Hematopoietic multipotent progenitor cell treated with erythropoietin and hydrocortisone succinate and interleukin-3 and kit ligand, for 17 days (in vitro differentiated cells): ENCODE measurements at regions not wholly inside any gene's neighbourhood (a gene's known extent, or its start where the extent isn't known, plus 50 kb on each side); places are given as distances from the start of the nearest gene placed in this dataset.

Experiments used
- DNase-seq: peaks from one replicate; pipeline ENCODE4 v3.0.0-alpha.2; 2015; ENCODE audit warnings: low spot score

DNA sequence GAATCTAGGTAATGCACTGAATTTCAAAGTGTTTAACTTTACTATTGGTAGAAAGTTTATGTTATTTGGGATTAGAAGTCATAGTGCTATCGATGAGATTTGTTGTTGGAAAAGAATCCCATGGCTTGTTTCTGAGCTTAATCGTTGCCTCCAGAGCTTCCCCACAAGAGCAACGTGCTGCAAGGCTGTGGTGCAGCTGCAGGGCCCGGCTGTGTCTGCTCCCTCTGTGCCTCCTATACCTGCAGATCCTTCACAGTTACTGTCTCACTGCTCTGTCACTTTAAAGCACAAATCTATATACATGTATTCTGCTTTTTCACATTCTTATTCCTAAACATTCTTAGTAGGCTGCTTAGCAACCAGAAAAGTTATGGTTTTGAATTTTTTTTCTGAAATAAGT is 826.6 kb upstream of the COBL start:
- no peak for DNase-seq

GRCh38 chr7:52140851-52141250 is 824.2 kb upstream of the COBL start:
- DNase-seq: no peak

- DNase-seq: no peak
Observed at GRCh38 chr7:52135403-52135802, 818.8 kb upstream of the COBL start.

DNA sequence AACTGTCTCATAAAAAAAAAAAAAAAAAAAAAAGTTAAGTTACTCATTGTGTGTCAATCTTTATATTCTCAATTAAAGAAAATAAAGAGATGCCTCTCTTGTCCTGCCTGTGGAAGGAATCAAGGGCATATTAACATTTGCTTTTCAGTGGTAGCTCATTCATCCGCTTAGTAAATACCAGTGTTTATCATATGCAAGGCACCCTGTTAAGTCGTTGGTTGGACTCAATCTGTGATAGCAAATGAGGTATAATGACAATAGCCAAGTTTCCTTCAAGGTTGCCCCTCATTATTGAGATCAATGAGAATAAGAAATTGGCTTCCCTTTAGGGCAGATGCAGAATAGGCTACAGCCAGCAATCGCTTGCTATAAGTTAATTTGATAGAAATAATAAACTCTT is 812.7 kb upstream of the COBL start:
- DNase-seq: no peak

DNA sequence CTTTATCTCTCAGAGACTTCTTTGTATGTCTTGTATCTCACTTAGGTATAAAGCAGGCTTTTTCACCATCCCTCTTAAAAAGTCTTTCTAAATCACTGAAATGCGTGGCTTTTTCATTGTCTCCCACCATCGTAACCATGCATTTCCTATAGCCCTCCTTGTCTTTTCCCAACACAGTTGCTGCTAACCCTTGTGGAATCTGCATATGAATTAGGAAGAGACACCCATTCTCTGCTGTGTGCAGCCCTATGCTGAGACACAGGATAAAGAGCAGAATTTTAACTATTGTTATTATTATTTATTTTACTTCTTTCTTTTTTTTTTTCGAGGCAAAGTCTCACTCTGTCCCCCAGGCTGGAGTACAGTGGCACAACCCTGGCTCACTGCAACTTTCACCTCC is 804.3 kb upstream of the COBL start:
- DNase-seq: no peak

DNA sequence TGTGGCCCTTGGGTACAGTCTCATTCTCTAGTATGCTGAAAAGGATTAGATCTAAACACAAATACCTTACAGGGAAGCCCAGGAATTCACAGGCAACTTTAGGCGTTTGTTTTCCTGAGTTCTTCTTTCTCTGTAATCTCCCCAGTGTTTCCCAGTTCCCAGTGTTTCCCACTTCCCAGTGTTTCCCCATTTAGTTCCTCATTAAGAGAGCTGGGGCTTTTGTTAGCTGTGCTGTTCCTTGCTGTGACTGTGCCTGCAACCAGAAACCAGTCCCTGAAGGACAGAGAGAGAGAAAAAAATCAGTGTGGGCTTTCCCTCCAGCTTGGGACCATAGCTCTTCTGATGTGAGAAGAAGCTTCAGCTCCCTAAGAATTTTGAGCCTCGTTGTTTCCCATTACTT is 802.9 kb upstream of the COBL start:
- no peak for DNase-seq

- no peak for DNase-seq
Observed at GRCh38 chr7:52114509-52114908, 797.9 kb upstream of the COBL start.

- no peak for DNase-seq
Observed at GRCh38 chr7:52114056-52114455, 797.4 kb upstream of the COBL start.

- no peak for DNase-seq
Observed at GRCh38 chr7:52107355-52107754, 790.7 kb upstream of the COBL start.

DNA sequence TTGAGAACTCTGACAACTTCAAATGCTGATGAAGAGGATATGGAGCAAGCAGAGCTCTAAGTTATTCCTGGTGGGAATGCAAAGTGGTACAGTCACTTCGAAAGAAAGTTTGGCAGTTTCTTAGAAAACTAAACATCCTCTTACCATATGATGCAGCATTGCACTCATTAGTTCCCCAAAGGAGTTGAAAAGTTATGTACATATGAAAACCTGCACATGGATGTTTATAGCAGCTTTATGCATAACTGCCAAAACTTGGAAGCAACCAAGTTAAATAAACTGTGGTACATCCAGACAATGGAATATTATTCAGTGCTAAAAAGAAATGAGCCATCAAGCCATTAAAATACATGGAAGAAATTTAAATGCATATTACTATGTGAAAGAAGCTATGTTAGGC is 779.3 kb upstream of the COBL start:
- no peak for DNase-seq

DNA sequence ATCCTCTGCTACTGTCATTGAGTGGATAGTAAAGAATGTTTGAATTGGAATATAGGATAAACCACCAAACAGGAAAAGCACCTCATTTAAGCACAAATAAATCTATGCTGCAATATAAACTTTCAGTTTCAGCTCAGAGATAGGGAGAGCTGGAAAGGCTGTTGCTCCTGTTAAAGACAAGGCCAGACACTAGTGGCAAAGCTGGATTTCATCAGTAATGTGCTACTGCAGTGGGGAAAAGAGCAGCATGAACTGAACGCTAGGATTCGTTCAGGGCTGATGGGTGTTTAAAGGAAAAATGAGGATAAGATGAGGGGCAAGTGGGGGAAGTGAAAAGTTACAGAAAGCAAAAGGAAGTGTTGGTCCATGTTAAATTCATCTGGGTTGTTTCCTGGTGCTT is 775.4 kb upstream of the COBL start:
- DNase-seq: no peak

DNA sequence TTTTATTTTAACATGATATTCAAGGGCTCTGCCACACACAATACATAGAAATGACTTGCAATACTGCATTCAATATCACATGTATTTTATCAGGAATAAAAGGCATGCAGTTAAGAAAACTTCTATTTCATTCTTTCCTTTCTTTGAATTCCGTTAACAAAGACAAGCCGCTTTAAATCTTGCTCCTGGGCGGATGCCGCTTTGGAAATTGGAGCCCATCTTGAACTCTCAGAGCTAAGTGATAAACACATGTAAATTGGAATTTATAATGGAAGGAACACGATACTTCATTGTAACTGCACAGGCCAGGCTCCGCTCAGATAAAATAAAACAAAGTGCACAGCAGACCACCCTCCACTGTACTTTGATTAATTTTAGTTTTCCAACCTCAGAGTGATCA is 774.5 kb upstream of the COBL start:
- DNase-seq: no peak

GRCh38 chr7:52088008-52088901 is 771.6 kb upstream of the COBL start:
- no peak for DNase-seq

- no peak for DNase-seq
Observed at GRCh38 chr7:52085610-52086009, 769.0 kb upstream of the COBL start.

GRCh38 chr7:52080493-52080892 is 763.9 kb upstream of the COBL start:
- DNase-seq: no peak

DNA sequence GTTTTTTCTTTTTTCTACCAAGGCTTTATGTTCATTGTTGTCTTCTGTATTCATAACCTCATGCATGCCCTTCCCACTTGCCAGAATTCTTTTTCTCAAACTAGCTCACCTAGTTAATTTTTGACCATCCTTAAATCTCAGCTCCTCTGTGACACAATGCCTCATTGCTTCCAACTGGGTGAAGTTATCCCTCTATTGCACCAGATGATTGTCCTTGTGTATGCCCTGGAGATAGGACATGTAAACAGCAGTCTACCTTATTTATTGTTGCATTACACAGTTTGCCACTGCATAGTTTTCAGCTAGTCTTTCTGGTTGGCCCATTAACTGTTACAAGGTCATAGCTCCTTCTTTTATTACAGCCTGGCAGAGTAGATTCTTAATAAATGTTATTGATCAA is 763.1 kb upstream of the COBL start:
- no peak for DNase-seq

GRCh38 chr7:52077571-52077970 is 761.0 kb upstream of the COBL start:
- DNase-seq: no peak

GRCh38 chr7:52074912-52075311 is 758.3 kb upstream of the COBL start:
- DNase-seq: no peak

GRCh38 chr7:52074071-52074470 is 757.5 kb upstream of the COBL start:
- DNase-seq: no peak

- DNase-seq: no peak
Observed at GRCh38 chr7:52071744-52072143, 755.1 kb upstream of the COBL start.

- no peak for DNase-seq
Observed at GRCh38 chr7:52064493-52064892, 747.9 kb upstream of the COBL start.

- no peak for DNase-seq
Observed at GRCh38 chr7:52061666-52062065, 745.1 kb upstream of the COBL start.

DNA sequence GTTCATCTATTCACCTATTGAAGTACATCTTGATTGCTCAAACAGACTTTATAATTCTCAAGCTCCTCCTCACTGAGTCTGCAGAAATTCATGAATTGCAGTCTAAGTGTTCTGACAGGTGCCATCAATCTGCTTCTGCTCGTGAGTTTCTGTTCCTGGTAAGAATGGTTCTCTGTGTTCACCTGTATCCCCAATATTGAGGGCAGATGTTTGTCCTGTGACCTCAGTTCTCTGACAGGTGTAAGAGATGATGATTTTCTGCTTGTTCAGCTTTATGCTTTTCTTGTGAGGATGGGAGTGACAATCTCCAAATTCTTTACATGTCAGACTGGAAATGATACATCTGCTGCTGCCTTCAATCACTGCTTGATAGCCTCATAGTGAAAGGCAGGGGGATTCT is 736.9 kb upstream of the COBL start:
- no peak for DNase-seq

DNA sequence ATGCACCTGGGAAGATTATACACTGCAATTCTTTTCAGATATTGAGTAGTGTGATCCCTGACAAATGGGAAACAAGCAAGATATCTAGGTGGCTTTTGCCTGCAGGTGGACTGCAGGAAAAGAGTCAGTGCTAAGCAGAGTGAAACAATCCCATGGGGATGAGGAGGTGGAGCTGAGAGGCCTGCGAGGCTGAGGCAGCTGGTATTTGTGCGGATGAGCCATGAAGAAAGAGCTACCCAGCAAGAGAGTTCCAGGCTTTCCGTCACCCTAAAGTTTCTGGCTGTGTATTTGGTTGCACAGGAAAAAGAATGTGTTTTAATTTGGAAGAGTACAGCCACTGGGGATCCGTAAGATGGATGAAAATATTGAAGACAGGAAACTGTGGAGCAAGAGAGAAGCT is 714.1 kb upstream of the COBL start:
- DNase-seq: no peak
